Erythroblast (primary cell): ENCODE measurements at regions not wholly inside any gene's neighbourhood (a gene's known extent, or its start where the extent isn't known, plus 50 kb on each side); places are given as distances from the start of the nearest gene placed in this dataset.

Experiments
- GATA1 ChIP-seq: IDR thresholded peaks from 2 replicates; pipeline ENCODE4 v1.6.1; 2011; ENCODE audit warnings: low read depth, mild to moderate bottlenecking, control low read depth, low read length, moderate library complexity
- POLR2A ChIP-seq: IDR thresholded peaks from 2 replicates; pipeline ENCODE4 v1.6.1; 2011; ENCODE audit warnings: mild to moderate bottlenecking, low read length

DNA sequence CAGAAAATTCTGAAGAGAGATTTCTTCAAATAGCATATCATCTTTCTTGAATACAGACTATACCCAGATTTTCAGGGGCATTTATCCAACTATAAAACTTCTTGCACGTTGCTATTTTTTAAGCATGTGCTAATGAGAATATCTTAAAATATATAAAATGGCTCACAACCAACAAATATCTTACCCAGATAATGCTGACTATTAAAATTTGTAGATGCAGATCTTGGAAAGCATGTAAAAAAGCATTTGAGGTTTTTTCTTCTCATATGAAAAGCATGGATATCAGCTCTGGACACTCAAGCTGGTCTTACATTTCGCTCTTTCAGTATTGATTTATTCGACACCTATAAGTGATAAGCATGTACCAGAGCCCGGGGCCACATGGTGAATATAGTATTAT, 1187.7 kb upstream of the ADGRL4 start:
- TF ChIP-seq POLR2A (no peak), GATA1 (no peak)
